ENCODE measurements at regions not wholly inside any gene's neighbourhood (a gene's known extent, or its start where the extent isn't known, plus 50 kb on each side); places are given as distances from the start of the nearest gene placed in this dataset.

DNA sequence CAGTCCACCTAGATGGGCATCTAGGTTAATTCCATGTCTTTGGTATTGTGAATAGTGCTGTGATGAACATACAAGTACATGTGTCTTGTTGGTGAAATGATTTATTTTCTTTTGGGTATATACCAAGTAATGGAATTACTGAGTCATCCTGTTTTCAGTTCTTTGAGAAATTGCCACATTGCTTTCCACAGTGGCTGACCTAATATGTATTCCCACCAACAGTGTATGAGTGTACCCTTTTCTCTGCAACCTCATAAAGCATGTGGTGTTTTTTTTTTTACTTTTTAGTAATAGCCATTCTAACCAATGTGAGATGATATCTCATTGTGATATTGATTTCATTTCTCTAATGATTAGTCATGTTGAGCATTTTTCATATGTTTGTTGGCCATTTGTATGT, 86.0 kb upstream of the NDN start:
- TF ChIP-seq, protein P1, sequence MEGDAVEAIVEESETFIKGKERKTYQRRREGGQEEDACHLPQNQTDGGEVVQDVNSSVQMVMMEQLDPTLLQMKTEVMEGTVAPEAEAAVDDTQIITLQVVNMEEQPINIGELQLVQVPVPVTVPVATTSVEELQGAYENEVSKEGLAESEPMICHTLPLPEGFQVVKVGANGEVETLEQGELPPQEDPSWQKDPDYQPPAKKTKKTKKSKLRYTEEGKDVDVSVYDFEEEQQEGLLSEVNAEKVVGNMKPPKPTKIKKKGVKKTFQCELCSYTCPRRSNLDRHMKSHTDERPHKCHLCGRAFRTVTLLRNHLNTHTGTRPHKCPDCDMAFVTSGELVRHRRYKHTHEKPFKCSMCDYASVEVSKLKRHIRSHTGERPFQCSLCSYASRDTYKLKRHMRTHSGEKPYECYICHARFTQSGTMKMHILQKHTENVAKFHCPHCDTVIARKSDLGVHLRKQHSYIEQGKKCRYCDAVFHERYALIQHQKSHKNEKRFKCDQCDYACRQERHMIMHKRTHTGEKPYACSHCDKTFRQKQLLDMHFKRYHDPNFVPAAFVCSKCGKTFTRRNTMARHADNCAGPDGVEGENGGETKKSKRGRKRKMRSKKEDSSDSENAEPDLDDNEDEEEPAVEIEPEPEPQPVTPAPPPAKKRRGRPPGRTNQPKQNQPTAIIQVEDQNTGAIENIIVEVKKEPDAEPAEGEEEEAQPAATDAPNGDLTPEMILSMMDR (IDR thresholded peaks at IDR 0.05), result no peak
- TF ChIP-seq SREBF2 (IDR thresholded peaks at IDR 0.05) (no peak), HEYL (CRISPR knock-in tag; IDR thresholded peaks at IDR 0.05) (no peak), JUN (IDR thresholded peaks at IDR 0.05) (no peak)
- TF ChIP-seq, protein P2, sequence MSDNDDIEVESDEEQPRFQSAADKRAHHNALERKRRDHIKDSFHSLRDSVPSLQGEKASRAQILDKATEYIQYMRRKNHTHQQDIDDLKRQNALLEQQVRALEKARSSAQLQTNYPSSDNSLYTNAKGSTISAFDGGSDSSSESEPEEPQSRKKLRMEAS (IDR thresholded peaks at IDR 0.05), result no peak
- TF ChIP-seq, protein P3, sequence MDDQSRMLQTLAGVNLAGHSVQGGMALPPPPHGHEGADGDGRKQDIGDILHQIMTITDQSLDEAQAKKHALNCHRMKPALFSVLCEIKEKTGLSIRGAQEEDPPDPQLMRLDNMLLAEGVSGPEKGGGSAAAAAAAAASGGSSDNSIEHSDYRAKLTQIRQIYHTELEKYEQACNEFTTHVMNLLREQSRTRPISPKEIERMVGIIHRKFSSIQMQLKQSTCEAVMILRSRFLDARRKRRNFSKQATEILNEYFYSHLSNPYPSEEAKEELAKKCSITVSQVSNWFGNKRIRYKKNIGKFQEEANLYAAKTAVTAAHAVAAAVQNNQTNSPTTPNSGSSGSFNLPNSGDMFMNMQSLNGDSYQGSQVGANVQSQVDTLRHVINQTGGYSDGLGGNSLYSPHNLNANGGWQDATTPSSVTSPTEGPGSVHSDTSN (IDR thresholded peaks at IDR 0.05), result no peak
- TF ChIP-seq, protein P4, sequence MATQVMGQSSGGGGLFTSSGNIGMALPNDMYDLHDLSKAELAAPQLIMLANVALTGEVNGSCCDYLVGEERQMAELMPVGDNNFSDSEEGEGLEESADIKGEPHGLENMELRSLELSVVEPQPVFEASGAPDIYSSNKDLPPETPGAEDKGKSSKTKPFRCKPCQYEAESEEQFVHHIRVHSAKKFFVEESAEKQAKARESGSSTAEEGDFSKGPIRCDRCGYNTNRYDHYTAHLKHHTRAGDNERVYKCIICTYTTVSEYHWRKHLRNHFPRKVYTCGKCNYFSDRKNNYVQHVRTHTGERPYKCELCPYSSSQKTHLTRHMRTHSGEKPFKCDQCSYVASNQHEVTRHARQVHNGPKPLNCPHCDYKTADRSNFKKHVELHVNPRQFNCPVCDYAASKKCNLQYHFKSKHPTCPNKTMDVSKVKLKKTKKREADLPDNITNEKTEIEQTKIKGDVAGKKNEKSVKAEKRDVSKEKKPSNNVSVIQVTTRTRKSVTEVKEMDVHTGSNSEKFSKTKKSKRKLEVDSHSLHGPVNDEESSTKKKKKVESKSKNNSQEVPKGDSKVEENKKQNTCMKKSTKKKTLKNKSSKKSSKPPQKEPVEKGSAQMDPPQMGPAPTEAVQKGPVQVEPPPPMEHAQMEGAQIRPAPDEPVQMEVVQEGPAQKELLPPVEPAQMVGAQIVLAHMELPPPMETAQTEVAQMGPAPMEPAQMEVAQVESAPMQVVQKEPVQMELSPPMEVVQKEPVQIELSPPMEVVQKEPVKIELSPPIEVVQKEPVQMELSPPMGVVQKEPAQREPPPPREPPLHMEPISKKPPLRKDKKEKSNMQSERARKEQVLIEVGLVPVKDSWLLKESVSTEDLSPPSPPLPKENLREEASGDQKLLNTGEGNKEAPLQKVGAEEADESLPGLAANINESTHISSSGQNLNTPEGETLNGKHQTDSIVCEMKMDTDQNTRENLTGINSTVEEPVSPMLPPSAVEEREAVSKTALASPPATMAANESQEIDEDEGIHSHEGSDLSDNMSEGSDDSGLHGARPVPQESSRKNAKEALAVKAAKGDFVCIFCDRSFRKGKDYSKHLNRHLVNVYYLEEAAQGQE (IDR thresholded peaks at IDR 0.05), result no peak
